Sigmoid colon (tissue), 6 donors: ENCODE measurements at regions not wholly inside any gene's neighbourhood (a gene's known extent, or its start where the extent isn't known, plus 50 kb on each side); places are given as distances from the start of the nearest gene placed in this dataset.
A peak's percentile ranks its signal among the peaks of the same experiment; 100 is the strongest.

ENCODE experiments used
- DNase-seq: peaks from one replicate; pipeline ENCODE4 v3.0.0-alpha.2; 2019
- H3K27ac ChIP-seq, 4 donors: fragments of 200-600 bp; sonication (generic); one replicate each; pipeline ENCODE4 v1.5.1; 2016 to 2019; ENCODE audit warnings: mild to moderate bottlenecking in 1 of 4
- H3K27me3 ChIP-seq, 3 donors: fragments of 200-600 bp; sonication (generic); one replicate each; pipeline ENCODE4 v1.5.1; 2019; ENCODE audit warnings: mild to moderate bottlenecking in 1 of 3
- H3K36me3 ChIP-seq, 4 donors: fragments of 200-600 bp; sonication (generic); one replicate each; pipeline ENCODE4 v1.5.1; 2016 to 2019
- H3K4me1 ChIP-seq, 4 donors: fragments of 200-600 bp; sonication (generic); one replicate each; pipeline ENCODE4 v1.5.1; 2017 to 2019
- H3K4me3 ChIP-seq, 4 donors: fragments of 200-600 bp; sonication (generic); one replicate each; pipeline ENCODE4 v1.5.1; 2017 to 2019; ENCODE audit warnings: mild to moderate bottlenecking in 2 of 4, moderate library complexity in 1 of 4
- H3K9me3 ChIP-seq, 4 donors: fragments of 200-600 bp in 3 of 4; sonication (generic) in 3 of 4; one replicate each; pipeline versions ENCODE4 v1.5.1 to v1.6.1; 2013 to 2019
- CTCF ChIP-seq, 4 experiments: fragments of 450-650 bp in 3 of 4; fragments of 200-600 bp in 1 of 4; IDR thresholded peaks; one replicate each; pipeline ENCODE4 v1.5.1; 2016 to 2019; ENCODE audit warnings: antibody characterized with exemption in 4 of 4, mild to moderate bottlenecking in 3 of 4, moderate library complexity in 2 of 4
- EP300 ChIP-seq, 4 donors: sonication (generic); formaldehyde crosslinking; IDR thresholded peaks; one replicate each; pipeline ENCODE4 v1.6.1; 2017; ENCODE audit warnings: antibody characterized with exemption in 4 of 4
- POLR2A ChIP-seq, 2 donors: fragments of 450-650 bp; IDR thresholded peaks; one replicate each; pipeline ENCODE4 v1.6.1; 2016; ENCODE audit warnings: antibody characterized with exemption in 2 of 2, mild to moderate bottlenecking in 2 of 2, moderate library complexity in 2 of 2
- POLR2AphosphoS5 ChIP-seq, 4 donors: sonication (generic); formaldehyde crosslinking; IDR thresholded peaks; one replicate each; pipeline ENCODE4 v1.6.1; 2017; ENCODE audit warnings: antibody characterized with exemption in 4 of 4
- WGBS, 2 donors: extraction: QIAGEN DNeasy Blood & Tissue Kit; methylation state at CpG; one replicate each; pipeline ENCODE4 v1.1.7; 2013; 5-methylcytosine and 5-hydroxymethylcytosine counted together
- intact Hi-C: fragments of 100-400 bp; cut with DNase I; formaldehyde crosslinking; loops from one replicate; pipeline ENCODE4 v1.15.1; 2023
- donor health status: healthy with polysubstance abuse.
- donor health status: healthy.

GRCh38 chr7:17501441-17502212 is 203.2 kb downstream of the AHR start:
- Histone ChIP-seq H3K4me1 (peaks cover 0 to under 1% (median 0%) of the 10 kb centered on the region in 4 donors), H3K36me3 (no peaks in the 10 kb centered on the region), H3K27ac (no peak overlapping the region), H3K9me3 (no peaks in the 10 kb centered on the region), H3K27me3 (no peaks in the 10 kb centered on the region), H3K4me3 (no peak overlapping the region)
- DNase-seq: no peak
- intact Hi-C loops: no loop called here
- WGBS, 2 donors: 88 to 98% methylated on average over 1 of the region's 1 CpG
- TF ChIP-seq CTCF (IDR thresholded peaks at IDR 0.05): no peak
- TF ChIP-seq EP300 (IDR thresholded peaks at IDR 0.05): no peak
- TF ChIP-seq POLR2AphosphoS5 (IDR thresholded peaks at IDR 0.05): no peak
- no peak for TF ChIP-seq POLR2A (IDR thresholded peaks at IDR 0.05)

DNA sequence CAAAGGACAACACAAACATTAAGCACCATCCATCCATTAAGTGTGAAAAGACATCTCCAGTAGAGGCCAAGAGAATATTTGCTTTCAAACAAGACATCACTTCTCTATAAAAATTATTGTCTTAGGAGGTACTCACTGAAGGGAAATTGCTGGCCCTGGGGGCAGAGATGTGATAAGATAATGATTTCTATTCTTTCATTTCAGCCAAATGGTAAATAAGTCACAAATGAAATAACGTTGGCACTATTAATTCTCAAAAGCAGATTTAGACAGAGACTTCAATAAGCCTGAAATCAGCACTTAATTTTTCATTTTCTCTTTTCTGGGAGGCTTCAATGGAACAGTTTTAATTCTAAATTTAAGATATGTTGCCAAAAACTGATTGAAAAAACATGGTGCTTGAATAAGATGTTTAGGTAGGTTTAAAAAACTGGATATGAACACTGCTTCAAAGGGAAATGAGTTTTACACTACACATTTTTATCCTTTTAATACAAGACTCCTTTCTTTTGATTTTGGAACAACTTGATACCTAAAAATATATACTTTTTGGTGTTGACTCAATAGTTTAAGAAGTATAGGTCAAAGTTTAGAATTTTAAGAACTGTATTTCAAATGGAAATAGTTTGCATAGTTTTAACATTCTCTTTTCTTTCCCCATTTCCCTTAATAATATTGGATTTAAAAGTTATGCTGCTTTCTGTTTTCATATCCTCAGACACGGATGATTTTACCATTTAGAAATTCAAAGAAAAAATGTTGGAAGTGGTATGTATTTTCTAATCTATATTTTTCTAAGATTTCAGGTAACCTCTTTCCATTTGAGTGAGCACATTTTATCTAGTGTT is 204.0 kb downstream of the AHR start:
- TF ChIP-seq CTCF (IDR thresholded peaks at IDR 0.05) (no peak), EP300 (IDR thresholded peaks at IDR 0.05) (no peak), POLR2AphosphoS5 (IDR thresholded peaks at IDR 0.05) (no peak), POLR2A (IDR thresholded peaks at IDR 0.05) (no peak)
- 79 to 84% methylated on average over 2 of the region's 2 CpGs for WGBS, 2 donors
- no peaks in the 10 kb centered on the region for H3K36me3 ChIP-seq
- no peaks in the 10 kb centered on the region for H3K27me3 ChIP-seq
- H3K4me1 ChIP-seq: no peaks in the 10 kb centered on the region
- H3K4me3 ChIP-seq: no peak overlapping the region
- H3K9me3 ChIP-seq: no peaks in the 10 kb centered on the region
- intact Hi-C loops: no loop called here
- H3K27ac ChIP-seq: no peak overlapping the region
- no peak for DNase-seq

- H3K9me3 ChIP-seq: no peaks in the 10 kb centered on the region
- H3K27me3 ChIP-seq: no peaks in the 10 kb centered on the region
- no peak for DNase-seq
- no peak overlapping the region for H3K27ac ChIP-seq
- H3K4me1 ChIP-seq: no peaks in the 10 kb centered on the region
- intact Hi-C loops: no loop called here
- TF ChIP-seq POLR2A (IDR thresholded peaks at IDR 0.05): no peak
- no peak for TF ChIP-seq EP300 (IDR thresholded peaks at IDR 0.05)
- TF ChIP-seq POLR2AphosphoS5 (IDR thresholded peaks at IDR 0.05): no peak
- TF ChIP-seq CTCF (IDR thresholded peaks at IDR 0.05): no peak
- H3K4me3 ChIP-seq: no peak overlapping the region
- WGBS, 2 donors: 14 to 38% methylated on average over 3 of the region's 3 CpGs
- H3K36me3 ChIP-seq: no peaks in the 10 kb centered on the region
Observed at GRCh38 chr7:17506095-17506494, 207.6 kb downstream of the AHR start.

GRCh38 chr7:17506596-17506995 is 208.1 kb downstream of the AHR start:
- Histone ChIP-seq H3K9me3 (no peaks in the 10 kb centered on the region), H3K36me3 (no peaks in the 10 kb centered on the region), H3K27me3 (no peaks in the 10 kb centered on the region), H3K4me3 (no peak overlapping the region), H3K27ac (peak overlapping the region in 1 of 4 donors; percentile 4), H3K4me1 (no peaks in the 10 kb centered on the region)
- TF ChIP-seq POLR2AphosphoS5 (IDR thresholded peaks at IDR 0.05) (no peak), POLR2A (IDR thresholded peaks at IDR 0.05) (no peak), CTCF (IDR thresholded peaks at IDR 0.05) (no peak), EP300 (IDR thresholded peaks at IDR 0.05) (no peak)
- 32 to 72% methylated on average over 2 of the region's 2 CpGs for WGBS, 2 donors
- intact Hi-C loops: no loop called here
- DNase-seq: no peak
